ENCODE measurements at regions not wholly inside any gene's neighbourhood (a gene's known extent, or its start where the extent isn't known, plus 50 kb on each side); places are given as distances from the start of the nearest gene placed in this dataset.
"Not testable (repeated sequence)": the region's sequence is repeated elsewhere in the genome, so short reads cannot be mapped to it uniquely, and the experiment has no call there.

DNA sequence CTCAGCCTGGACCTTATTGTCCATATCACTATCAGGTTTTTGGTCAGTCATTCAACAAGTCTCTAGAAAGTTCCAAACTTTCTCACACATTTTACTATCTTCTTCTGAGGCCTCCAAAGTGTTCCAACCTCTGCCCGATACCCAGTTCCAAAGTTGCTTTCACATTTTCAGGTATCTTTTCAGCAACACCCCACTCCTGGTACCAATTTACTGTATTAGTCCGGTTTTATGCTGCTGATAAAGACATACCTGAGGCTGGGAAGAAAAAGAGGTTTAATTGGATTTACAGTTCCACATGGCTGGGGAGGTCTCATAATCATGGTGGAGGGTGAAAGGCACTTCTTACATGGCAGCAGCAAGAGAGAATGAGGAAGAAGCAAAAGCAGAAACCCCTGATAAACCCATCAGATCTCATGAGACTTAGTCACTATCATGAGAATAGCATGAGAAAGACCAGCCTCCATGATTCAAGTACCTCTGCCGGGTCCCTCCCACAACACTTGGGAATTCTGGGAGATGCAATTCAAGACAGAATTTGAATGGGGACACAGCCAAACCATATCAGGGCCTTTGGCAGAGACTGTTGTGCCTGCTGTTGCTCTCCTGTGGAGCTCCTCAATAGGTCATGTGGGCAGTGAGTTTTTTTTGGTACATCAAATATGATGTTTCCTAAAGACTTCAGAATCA lies 256.0 kb downstream of the RPLP1 start:
- DNase-seq, H3K27me3 ChIP-seq, H3K36me3 ChIP-seq, H3K4me3 ChIP-seq: not testable (repeated sequence)
- peaks cover 16% of the 10 kb centered on the region for H3K9me3 ChIP-seq

DNA sequence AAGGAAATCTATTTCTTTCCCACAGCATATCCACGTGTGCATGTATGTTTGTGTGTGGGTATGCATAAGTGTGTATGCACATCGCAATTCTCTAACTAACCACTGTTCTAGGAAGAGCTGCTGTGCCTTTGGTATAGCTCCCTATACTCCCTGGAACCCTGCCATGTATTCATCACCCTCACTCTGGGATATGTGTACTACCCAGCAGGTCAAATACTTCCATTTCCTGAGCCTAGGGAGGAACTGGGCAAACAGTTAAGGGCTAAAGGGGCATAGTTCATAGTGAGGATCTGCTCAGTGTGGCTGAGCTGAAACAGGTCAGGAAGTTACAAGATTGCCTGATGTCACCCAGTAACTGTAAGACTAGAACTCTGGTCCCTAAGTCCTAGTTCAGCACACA lies 260.4 kb downstream of the RPLP1 start:
- Histone ChIP-seq H3K4me3 (no peak overlapping the region), H3K27me3 (peaks cover 9% of the 10 kb centered on the region), H3K9me3 (peaks cover 13% of the 10 kb centered on the region), H3K36me3 (no peaks in the 10 kb centered on the region)
- peak; percentile 18 for DNase-seq

DNA sequence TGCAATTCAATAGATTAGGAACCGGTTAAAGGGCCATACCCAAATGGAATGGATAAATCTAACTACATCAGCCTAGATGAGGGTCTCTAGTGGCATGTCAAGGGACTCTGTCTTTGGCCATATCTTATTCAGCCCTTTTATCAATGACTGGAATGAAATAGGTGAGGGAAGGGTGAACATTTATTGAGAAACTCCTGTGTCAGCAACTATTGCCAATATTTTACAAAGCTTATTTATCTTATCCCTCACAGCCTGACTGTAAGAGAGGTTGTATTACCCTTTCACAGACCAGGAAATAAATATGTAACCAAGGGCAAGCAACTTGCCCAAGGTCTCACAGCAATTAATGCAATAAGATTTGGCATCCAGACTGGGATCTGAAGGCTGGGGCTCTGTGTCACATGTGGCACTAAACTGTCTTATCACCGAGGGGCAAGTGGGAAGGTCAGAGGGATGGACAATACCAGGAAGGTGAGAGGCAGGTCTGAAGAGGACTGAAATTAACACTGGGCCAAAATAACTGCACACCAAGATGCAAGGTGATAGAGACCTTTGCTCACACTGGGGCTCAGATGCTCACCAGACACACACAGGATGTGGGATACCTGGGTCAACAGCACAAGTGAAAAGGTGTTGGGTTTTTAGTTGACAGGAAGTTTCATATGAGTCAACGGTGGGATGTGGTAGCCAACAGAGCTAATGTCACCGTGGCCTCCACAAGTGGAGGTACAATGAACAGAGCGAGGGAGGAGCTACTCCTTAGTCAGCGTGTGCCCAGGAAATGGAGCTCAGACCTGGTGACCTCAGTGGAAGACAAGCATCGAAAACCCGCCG lies 261.3 kb downstream of the RPLP1 start:
- H3K27me3 ChIP-seq: peaks cover 9% of the 10 kb centered on the region
- H3K9me3 ChIP-seq: peaks cover 4% of the 10 kb centered on the region
- no peaks in the 10 kb centered on the region for H3K36me3 ChIP-seq
- no peak for DNase-seq
- H3K4me3 ChIP-seq: no peak overlapping the region

DNA sequence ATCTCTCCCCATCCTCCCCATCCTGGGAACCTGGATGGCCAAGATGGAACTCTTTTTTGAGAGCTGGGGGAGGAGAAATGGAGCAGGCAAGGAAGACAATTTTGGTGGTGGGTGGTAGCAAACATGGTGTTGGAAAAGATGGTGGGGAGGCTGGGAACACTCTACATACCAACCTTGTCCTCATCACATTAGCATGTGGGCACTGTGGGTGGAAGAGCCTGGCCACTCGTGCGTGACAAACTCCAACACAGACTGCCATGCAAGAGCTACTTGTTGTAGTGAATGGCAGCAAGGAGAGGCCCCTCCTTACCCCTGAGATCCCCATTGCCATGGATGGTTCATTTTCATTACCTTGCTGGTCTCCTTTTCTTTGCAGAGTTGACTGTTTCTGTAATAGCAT lies 262.6 kb downstream of the RPLP1 start:
- no peak for DNase-seq
- H3K27me3 ChIP-seq: peaks cover 9% of the 10 kb centered on the region

DNA sequence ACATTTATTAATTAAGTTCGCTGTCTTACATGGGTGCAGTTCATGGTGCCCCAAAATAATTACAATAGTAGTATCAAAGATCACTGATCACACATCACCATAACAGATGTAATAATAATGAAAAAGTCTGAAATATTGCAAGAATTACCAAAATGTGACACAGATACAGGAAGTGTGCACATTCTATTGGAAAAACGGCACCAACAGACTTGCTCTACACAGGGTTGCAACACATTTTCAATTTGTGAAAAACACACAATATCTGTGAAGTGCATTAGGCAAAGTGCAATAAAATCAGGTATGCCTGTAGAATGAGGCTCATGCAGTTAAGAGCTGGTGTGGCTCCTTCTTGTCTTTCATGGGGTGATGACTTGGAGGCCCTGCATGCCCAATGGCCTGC lies 265.8 kb downstream of the RPLP1 start:
- H3K4me3 ChIP-seq: no peak overlapping the region
- no peaks in the 10 kb centered on the region for H3K36me3 ChIP-seq
- peaks cover 9% of the 10 kb centered on the region for H3K27me3 ChIP-seq
- H3K9me3 ChIP-seq: no peaks in the 10 kb centered on the region; the same call in 1 of the 2 replicates
- DNase-seq: no peak

More for the DNA sequence above, 262.6 kb downstream of the RPLP1 start:
- H3K36me3 ChIP-seq: no peaks in the 10 kb centered on the region
- no peaks in the 10 kb centered on the region; the same call in 1 of the 2 replicates for H3K9me3 ChIP-seq
- no peak overlapping the region for H3K4me3 ChIP-seq

DNA sequence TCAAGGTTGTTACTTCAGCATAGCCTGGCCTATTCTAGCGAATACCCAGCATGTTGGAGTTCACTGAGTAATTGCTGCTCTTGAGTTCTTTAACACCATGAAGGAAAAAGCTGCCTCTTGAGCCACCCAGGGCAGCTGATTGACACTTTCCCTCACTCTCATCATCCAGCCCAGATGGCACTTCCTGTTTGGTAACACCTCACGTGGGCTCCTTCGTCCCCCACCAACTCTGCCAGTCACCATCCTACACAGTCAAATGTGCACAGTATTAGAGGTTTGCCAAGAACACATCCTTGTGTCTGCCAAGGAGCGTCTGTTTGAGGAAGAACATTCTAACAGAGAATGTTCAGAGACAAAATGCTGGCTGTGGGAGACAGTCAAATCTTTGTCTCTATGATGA lies 266.3 kb downstream of the RPLP1 start:
- no peak overlapping the region for H3K4me3 ChIP-seq
- H3K36me3 ChIP-seq: no peaks in the 10 kb centered on the region
- DNase-seq: no peak
- H3K27me3 ChIP-seq: peaks cover 9% of the 10 kb centered on the region
- H3K9me3 ChIP-seq: no peaks in the 10 kb centered on the region; the same call in 1 of the 2 replicates

DNA sequence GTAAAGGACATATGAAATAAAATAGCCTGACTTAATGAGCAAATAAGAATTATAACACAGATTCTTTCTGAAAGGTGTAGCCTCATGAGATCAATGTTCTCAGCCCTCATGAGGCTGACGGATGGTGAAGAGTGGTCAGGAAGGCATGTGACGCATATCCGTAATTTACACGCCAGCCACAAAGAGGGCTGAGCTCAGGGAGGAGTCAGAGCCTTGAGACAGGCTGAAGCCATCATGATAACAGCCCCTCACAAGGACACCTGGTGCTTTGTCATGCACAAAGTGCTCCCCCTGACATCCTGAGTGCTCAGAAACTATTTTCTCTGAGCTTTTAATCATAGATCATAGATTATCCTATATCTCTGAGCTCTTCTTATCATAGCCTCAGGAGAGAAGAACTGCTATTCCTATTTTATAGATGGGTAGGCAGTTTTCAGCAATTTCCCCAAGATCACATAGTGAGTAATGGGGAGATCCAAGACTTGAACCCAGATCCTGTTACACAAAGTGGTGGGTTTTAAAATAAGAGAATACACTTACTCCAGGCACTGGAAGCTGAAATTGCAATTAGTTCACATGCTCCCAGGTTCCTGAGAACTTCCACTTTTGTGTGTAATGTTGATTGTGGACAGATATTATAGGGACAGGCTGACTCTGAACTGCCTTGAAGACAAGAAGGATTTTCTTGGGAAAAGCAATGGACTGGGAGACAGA lies 267.1 kb downstream of the RPLP1 start:
- no peak overlapping the region for H3K4me3 ChIP-seq

GRCh38 chr15:69720536-69720935 lies 267.9 kb downstream of the RPLP1 start:
- no peak overlapping the region for H3K4me3 ChIP-seq
- peaks cover 5% of the 10 kb centered on the region for H3K27me3 ChIP-seq
- DNase-seq: no peak
- H3K36me3 ChIP-seq: no peaks in the 10 kb centered on the region
- H3K9me3 ChIP-seq: no peaks in the 10 kb centered on the region; the same call in 1 of the 2 replicates

More for the DNA sequence above, 267.1 kb downstream of the RPLP1 start:
- H3K36me3 ChIP-seq: no peaks in the 10 kb centered on the region
- no peak for DNase-seq
- H3K27me3 ChIP-seq: peaks cover 9% of the 10 kb centered on the region
- H3K9me3 ChIP-seq: no peaks in the 10 kb centered on the region; the same call in 1 of the 2 replicates

- Histone ChIP-seq H3K36me3 (no peaks in the 10 kb centered on the region), H3K4me3 (no peak overlapping the region), H3K9me3 (no peaks in the 10 kb centered on the region), H3K27me3 (no peaks in the 10 kb centered on the region)
- DNase-seq: no peak
Measured at GRCh38 chr15:69722924-69723323, 270.3 kb downstream of the RPLP1 start.

- no peak overlapping the region for H3K4me3 ChIP-seq
Measured at GRCh38 chr15:69723404-69724096, 270.9 kb downstream of the RPLP1 start.

GRCh38 chr15:69724333-69724732 lies 271.7 kb downstream of the RPLP1 start:
- no peak for DNase-seq
- Histone ChIP-seq H3K27me3 (no peaks in the 10 kb centered on the region), H3K4me3 (no peak overlapping the region), H3K36me3 (no peaks in the 10 kb centered on the region), H3K9me3 (no peaks in the 10 kb centered on the region)

More at GRCh38 chr15:69723404-69724096, 270.9 kb downstream of the RPLP1 start:
- no peak for DNase-seq
- Histone ChIP-seq H3K36me3 (no peaks in the 10 kb centered on the region), H3K27me3 (no peaks in the 10 kb centered on the region), H3K9me3 (no peaks in the 10 kb centered on the region)

DNA sequence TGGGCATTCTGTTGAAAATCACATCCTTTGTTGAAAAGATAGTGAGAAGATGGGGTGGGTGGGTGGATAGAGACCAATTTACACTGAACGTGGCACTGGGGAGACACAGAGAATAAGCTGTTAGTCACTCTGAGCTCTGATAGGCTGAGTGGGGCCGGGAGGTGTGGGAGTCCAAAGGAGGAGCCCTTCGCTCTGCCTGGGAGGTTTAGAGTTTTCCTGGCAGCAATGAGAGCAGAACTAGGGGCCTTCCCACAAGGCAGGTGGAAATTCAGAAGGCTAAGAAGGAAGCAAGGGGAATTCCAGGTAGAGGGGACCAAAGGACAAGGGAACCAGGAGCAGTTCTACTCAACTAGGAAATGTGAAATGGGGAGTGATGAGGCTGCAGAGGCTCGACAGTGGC lies 272.7 kb downstream of the RPLP1 start:
- Histone ChIP-seq H3K27me3 (no peaks in the 10 kb centered on the region), H3K4me3 (no peak overlapping the region), H3K9me3 (no peaks in the 10 kb centered on the region), H3K36me3 (no peaks in the 10 kb centered on the region)
- no peak for DNase-seq

DNA sequence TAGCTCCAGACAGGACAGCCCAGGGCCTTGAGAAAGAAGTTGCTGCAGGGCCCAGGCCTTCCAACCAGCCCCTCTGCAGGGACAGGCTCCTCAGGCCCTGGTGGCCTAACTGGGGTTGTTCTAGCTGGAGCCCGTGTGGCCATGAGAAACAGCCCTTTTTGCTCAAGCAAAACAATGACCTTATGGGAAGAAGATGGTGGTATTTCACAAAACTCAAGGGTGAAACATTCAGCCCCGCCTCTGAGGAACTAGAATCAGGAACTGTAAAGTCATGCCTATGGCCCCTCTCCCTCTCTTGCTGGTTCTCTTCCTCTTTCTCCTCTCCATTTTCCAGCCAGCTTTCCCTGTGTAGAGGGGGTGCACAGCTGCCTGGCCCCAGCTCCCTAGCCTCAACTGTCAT lies 273.3 kb downstream of the RPLP1 start:
- Histone ChIP-seq H3K4me3 (no peak overlapping the region), H3K36me3 (no peaks in the 10 kb centered on the region), H3K27me3 (no peaks in the 10 kb centered on the region), H3K9me3 (no peaks in the 10 kb centered on the region)
- DNase-seq: no peak

GRCh38 chr15:69727121-69727924 lies 274.7 kb downstream of the RPLP1 start:
- Histone ChIP-seq H3K36me3 (no peaks in the 10 kb centered on the region), H3K27me3 (no peaks in the 10 kb centered on the region), H3K9me3 (no peaks in the 10 kb centered on the region), H3K4me3 (no peak overlapping the region)
- no peak for DNase-seq

- Histone ChIP-seq H3K9me3 (no peaks in the 10 kb centered on the region), H3K36me3 (no peaks in the 10 kb centered on the region), H3K27me3 (no peaks in the 10 kb centered on the region), H3K4me3 (no peak overlapping the region)
- no peak for DNase-seq
Measured at GRCh38 chr15:69729167-69729748, 276.6 kb downstream of the RPLP1 start.

Measured in MG63 (cell line).